Breast epithelium (tissue), 4 donors: ENCODE measurements at regions not wholly inside any gene's neighbourhood (a gene's known extent, or its start where the extent isn't known, plus 50 kb on each side); places are given as distances from the start of the nearest gene placed in this dataset.

Experiments used
- DNase-seq, 2 donors: peaks; one replicate each; pipeline ENCODE4 v3.0.0-alpha.2; 2019; ENCODE audit warnings: low spot score in 2 of 2
- H3K27ac ChIP-seq, 2 donors: fragments of 200-600 bp; sonication (generic) in 1 of 2; one replicate each; pipeline ENCODE4 v1.5.1; 2016 to 2019; ENCODE audit warnings: mild to moderate bottlenecking in 1 of 2
- H3K27me3 ChIP-seq, 2 donors: fragments of 200-600 bp; sonication (generic) in 1 of 2; one replicate each; pipeline versions ENCODE4 v1.5.1 to v1.6.0; 2017 to 2019; ENCODE audit warnings: control low read depth in 1 of 2, mild to moderate bottlenecking in 1 of 2
- H3K36me3 ChIP-seq: fragments of 200-600 bp; one replicate; pipeline ENCODE4 v1.5.1; 2019
- H3K4me1 ChIP-seq, 2 donors: fragments of 200-600 bp; sonication (generic); one replicate each; pipeline ENCODE4 v1.5.1; 2016 to 2019; ENCODE audit warnings: control low read depth in 1 of 2
- H3K4me3 ChIP-seq, 3 donors: fragments of 200-600 bp; sonication (generic); 1 replicate in 2 of 3; 2 replicates in 1 of 3; pipeline ENCODE4 v1.5.1; 2016 to 2019; ENCODE audit warnings: mild to moderate bottlenecking in 3 of 3, moderate library complexity in 2 of 3
- H3K9me3 ChIP-seq, 2 donors: fragments of 200-600 bp; sonication (generic) in 1 of 2; one replicate each; pipeline ENCODE4 v1.5.1; 2016 to 2019; ENCODE audit warnings: control low read depth in 1 of 2
- POLR2A ChIP-seq: fragments of 450-650 bp; IDR thresholded peaks from one replicate; pipeline ENCODE4 v1.6.1; 2016; ENCODE audit warnings: antibody characterized with exemption, mild to moderate bottlenecking, moderate library complexity
- POLR2AphosphoS5 ChIP-seq, 3 donors: sonication (generic); formaldehyde crosslinking; IDR thresholded peaks; one replicate each; pipeline ENCODE4 v1.6.1; 2017; ENCODE audit warnings: antibody characterized with exemption in 3 of 3
- intact Hi-C: fragments of 100-400 bp; cut with DNase I; formaldehyde crosslinking; loops from one replicate; pipeline ENCODE4 v1.15.1; 2023; ENCODE audit warnings: low total_unique reads
- TF ChIP-seq, protein P1 (sequence below), 3 donors: fragments of 450-650 bp; IDR thresholded peaks; one replicate each; pipeline ENCODE4 v1.5.1; 2016 to 2017; ENCODE audit warnings: antibody characterized with exemption in 3 of 3, mild to moderate bottlenecking in 3 of 3, moderate library complexity in 3 of 3

DNA sequence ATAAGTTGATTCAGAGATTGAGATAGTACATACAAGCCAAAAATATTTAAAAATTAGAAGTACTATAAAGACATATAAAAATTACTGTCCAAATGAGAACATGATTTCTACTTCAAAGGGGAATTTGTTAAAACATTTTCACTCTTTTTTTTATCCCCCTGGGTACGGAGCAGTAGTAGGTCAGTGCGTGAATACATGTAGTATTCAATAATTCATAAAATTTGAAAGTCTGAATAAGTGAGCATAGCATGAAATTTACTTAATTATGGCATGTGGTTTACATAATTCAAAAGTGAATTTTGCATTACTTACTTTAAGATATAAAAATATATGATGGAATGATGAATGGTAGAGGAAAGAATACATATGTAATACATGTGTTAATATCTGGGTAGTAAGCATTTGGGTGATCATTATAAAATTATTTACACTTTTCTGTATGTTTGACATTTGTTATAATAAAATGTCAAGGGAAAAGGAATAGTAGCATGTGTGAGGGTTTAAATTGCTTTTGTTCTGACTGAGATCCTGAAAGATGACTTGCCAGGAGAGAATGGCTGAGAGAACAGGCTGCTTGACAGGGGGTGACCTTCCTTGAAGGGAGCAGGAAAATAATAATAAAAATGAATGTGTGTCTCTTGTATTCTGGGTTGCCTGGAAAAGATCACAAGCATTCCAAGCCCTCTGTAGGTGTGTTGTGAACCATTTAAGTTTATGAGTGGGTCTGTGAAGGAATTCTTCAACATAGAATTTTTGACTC, 1178.8 kb downstream of the ZPLD1 start:
- intact Hi-C loops, result no loop called here
- H3K4me1 ChIP-seq, result no peaks in the 10 kb centered on the region

DNA sequence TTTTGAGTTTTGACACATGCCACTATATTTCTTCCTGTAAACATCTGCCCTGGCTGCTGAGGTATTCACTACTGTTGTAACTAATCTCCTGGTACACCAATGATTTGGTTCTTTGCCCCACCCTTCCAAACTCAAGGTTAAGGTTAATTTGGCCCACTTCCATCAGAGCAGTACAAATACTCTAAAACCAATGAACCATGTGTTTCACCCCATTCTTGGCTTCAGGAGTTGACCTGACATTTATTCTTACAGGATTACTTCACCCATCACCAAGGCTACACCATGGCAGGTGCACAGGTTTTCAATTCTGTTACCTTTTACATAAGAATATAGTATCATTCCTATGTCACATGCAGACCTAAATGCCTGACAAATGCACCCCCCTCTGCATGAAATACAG, 1179.9 kb downstream of the ZPLD1 start:
- Histone ChIP-seq H3K9me3 (peaks cover 0 to 6% of the 10 kb centered on the region in 2 donors), H3K27ac (no peak overlapping the region), H3K36me3 (no peaks in the 10 kb centered on the region), H3K27me3 (no peaks in the 10 kb centered on the region), H3K4me3 (no peak overlapping the region), H3K4me1 (no peaks in the 10 kb centered on the region)
- no peak for DNase-seq
- intact Hi-C loops, result no loop called here
- TF ChIP-seq, protein P1, sequence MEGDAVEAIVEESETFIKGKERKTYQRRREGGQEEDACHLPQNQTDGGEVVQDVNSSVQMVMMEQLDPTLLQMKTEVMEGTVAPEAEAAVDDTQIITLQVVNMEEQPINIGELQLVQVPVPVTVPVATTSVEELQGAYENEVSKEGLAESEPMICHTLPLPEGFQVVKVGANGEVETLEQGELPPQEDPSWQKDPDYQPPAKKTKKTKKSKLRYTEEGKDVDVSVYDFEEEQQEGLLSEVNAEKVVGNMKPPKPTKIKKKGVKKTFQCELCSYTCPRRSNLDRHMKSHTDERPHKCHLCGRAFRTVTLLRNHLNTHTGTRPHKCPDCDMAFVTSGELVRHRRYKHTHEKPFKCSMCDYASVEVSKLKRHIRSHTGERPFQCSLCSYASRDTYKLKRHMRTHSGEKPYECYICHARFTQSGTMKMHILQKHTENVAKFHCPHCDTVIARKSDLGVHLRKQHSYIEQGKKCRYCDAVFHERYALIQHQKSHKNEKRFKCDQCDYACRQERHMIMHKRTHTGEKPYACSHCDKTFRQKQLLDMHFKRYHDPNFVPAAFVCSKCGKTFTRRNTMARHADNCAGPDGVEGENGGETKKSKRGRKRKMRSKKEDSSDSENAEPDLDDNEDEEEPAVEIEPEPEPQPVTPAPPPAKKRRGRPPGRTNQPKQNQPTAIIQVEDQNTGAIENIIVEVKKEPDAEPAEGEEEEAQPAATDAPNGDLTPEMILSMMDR (IDR thresholded peaks at IDR 0.05), result no peak

More for the DNA sequence above, 1178.8 kb downstream of the ZPLD1 start:
- Histone ChIP-seq H3K27me3 (no peaks in the 10 kb centered on the region), H3K9me3 (no peaks in the 10 kb centered on the region), H3K27ac (no peak overlapping the region), H3K36me3 (no peaks in the 10 kb centered on the region), H3K4me3 (no peak overlapping the region)
- no peak for TF ChIP-seq POLR2AphosphoS5 (IDR thresholded peaks at IDR 0.05)
- TF ChIP-seq POLR2A, result no peak
- TF ChIP-seq, protein P1 (IDR thresholded peaks at IDR 0.05), result no peak
- no peak for DNase-seq

DNA sequence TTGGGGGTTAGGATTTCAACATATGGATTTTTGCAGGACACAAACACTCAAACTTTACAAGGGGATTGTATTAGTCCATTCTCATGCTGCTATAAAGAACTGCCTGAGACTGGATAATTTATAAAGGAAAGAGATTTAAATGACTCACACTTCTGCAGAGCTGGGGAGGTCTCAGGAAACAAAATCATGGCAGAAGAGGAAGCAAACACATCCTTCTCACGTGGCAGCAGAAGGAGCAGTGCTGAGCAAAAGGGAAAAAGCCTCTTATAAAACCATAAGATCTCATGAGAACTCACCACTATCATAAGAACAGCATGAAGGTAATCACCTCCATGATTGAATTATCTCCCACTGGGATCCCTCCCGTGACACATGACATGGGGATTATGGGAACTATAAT, 1183.1 kb downstream of the ZPLD1 start:
- H3K36me3 ChIP-seq, result no peaks in the 10 kb centered on the region
- peaks cover 0 to 6% of the 10 kb centered on the region in 2 donors for H3K9me3 ChIP-seq
- no peak for DNase-seq
- H3K4me1 ChIP-seq, result no peaks in the 10 kb centered on the region
- intact Hi-C loops, result no loop called here
- H3K27ac ChIP-seq, result no peak overlapping the region
- TF ChIP-seq, protein P1 (IDR thresholded peaks at IDR 0.05), result no peak
- TF ChIP-seq POLR2A, result no peak
- TF ChIP-seq POLR2AphosphoS5 (IDR thresholded peaks at IDR 0.05), result no peak
- no peak overlapping the region for H3K4me3 ChIP-seq
- H3K27me3 ChIP-seq, result no peaks in the 10 kb centered on the region

DNA sequence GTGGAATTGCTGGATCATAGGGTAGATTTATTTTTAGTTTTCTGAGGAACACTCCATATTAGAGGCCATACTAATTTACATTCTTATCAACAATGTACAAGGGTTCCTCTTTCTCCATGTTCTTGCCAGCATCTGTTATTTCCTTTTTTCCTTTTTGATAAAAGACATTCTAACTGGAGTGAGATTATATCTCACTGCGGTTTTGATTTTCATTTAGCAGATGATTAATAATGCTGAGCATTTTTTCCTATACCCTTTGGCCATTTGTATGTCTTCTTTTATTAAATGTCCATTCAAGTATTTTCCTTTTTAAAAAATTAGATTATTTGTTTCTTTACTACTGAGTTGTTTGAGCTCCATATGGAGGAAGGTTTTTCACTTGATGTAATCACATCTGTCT, 1189.5 kb downstream of the ZPLD1 start:
- intact Hi-C loops, result no loop called here
- Histone ChIP-seq H3K27ac (no peak overlapping the region), H3K27me3 (no peaks in the 10 kb centered on the region)

DNA sequence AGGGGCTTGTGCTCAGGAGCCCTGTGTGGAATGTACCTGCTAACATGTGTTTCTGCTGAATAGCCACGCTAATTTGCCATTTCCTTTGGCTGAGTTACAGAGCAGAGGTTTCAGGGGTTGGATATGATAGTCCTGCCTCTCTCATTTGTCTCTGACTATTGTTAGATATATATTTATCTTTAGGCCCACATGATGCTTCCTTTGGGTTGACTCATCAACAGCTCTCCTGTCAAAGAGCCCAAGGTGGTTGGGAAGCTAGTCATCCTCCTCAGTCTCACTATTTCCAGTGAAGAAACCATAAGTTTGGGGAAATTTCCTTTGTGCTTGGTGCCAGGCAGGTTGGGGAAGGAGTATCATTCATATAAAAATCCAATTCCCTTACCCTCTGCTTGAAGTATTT, 1194.6 kb downstream of the ZPLD1 start:
- Histone ChIP-seq H3K27me3 (no peaks in the 10 kb centered on the region), H3K36me3 (no peaks in the 10 kb centered on the region), H3K4me1 (no peaks in the 10 kb centered on the region), H3K27ac (no peak overlapping the region), H3K9me3 (peaks cover 3 to 19% of the 10 kb centered on the region in 2 donors), H3K4me3 (no peak overlapping the region)
- intact Hi-C loops, result no loop called here
- TF ChIP-seq POLR2AphosphoS5 (IDR thresholded peaks at IDR 0.05), result no peak
- TF ChIP-seq POLR2A, result no peak
- TF ChIP-seq, protein P1 (IDR thresholded peaks at IDR 0.05), result no peak
- DNase-seq, result no peak

More for the DNA sequence above, 1189.5 kb downstream of the ZPLD1 start:
- TF ChIP-seq, protein P1 (IDR thresholded peaks at IDR 0.05), result no peak
- TF ChIP-seq POLR2AphosphoS5 (IDR thresholded peaks at IDR 0.05), result no peak
- TF ChIP-seq POLR2A, result no peak
- H3K9me3 ChIP-seq, result peaks cover 0 to 7% of the 10 kb centered on the region in 2 donors
- no peak overlapping the region for H3K4me3 ChIP-seq
- H3K4me1 ChIP-seq, result no peaks in the 10 kb centered on the region
- DNase-seq, result no peak
- no peaks in the 10 kb centered on the region for H3K36me3 ChIP-seq
